OCI-LY7 (cell line): ENCODE measurements at regions not wholly inside any gene's neighbourhood (a gene's known extent, or its start where the extent isn't known, plus 50 kb on each side); places are given as distances from the start of the nearest gene placed in this dataset.

Experiments used
- EZH2phosphoT487 ChIP-seq: fragments of 200-600 bp; sonication (generic); IDR thresholded peaks from 2 replicates; pipeline ENCODE4 v1.6.1; 2018; ENCODE audit warnings: low read depth, borderline replicate concordance, mild to moderate bottlenecking, mixed run types, antibody characterized with exemption, low read length, moderate library complexity, mixed read lengths
- TF ChIP-seq, protein P1 (sequence below): fragments of 200-600 bp; sonication (generic); conservative IDR thresholded peaks from 2 replicates; pipeline ENCODE4 v1.5.1; 2014; ENCODE audit warnings: mild to moderate bottlenecking, antibody characterized with exemption, low read length, moderate library complexity, mixed read lengths

DNA sequence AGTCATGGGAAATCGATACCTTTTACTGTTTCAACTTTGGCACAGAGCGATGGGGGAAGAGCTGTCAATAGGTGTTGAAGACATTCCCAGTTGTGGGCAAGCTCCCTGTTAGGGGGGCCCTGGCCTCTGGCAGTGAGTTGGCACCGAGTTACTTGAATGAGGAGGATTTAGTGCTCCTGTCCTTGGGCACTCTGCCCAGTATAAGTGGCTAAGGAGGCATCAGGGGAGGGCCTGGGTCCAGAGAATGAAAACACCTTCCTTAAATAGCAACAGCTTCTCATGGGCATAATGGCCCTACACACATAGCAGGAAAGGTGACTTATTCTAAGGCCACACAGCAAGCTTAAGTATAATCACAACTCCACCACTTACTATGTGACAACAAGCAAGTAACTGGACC is 664.4 kb downstream of the PTPRU start:
- TF ChIP-seq, protein P1, sequence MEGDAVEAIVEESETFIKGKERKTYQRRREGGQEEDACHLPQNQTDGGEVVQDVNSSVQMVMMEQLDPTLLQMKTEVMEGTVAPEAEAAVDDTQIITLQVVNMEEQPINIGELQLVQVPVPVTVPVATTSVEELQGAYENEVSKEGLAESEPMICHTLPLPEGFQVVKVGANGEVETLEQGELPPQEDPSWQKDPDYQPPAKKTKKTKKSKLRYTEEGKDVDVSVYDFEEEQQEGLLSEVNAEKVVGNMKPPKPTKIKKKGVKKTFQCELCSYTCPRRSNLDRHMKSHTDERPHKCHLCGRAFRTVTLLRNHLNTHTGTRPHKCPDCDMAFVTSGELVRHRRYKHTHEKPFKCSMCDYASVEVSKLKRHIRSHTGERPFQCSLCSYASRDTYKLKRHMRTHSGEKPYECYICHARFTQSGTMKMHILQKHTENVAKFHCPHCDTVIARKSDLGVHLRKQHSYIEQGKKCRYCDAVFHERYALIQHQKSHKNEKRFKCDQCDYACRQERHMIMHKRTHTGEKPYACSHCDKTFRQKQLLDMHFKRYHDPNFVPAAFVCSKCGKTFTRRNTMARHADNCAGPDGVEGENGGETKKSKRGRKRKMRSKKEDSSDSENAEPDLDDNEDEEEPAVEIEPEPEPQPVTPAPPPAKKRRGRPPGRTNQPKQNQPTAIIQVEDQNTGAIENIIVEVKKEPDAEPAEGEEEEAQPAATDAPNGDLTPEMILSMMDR = no peak
- no peak for TF ChIP-seq EZH2phosphoT487
